Fibroblast of the aortic adventitia (primary cell): ENCODE measurements at regions not wholly inside any gene's neighbourhood (a gene's known extent, or its start where the extent isn't known, plus 50 kb on each side); places are given as distances from the start of the nearest gene placed in this dataset.
A peak's percentile ranks its signal among the peaks of the same experiment; 100 is the strongest.

Experiments used
- DNase-seq: peaks from one replicate; pipeline ENCODE4 v3.0.0-alpha.2; 2010; ENCODE audit warnings: low read depth
- H3K4me3 ChIP-seq: 2 replicates; pipeline ENCODE4 v1.5.1; 2011; ENCODE audit warnings: low read depth, mild to moderate bottlenecking, control low read depth, low read length, moderate library complexity
- TF ChIP-seq, protein P1 (sequence below): IDR thresholded peaks from 2 replicates; pipeline ENCODE4 v1.5.1; 2011; ENCODE audit warnings: mild to moderate bottlenecking, low read length, control low read depth, inconsistent platforms; ENCODE audit not compliant: insufficient read depth

DNA sequence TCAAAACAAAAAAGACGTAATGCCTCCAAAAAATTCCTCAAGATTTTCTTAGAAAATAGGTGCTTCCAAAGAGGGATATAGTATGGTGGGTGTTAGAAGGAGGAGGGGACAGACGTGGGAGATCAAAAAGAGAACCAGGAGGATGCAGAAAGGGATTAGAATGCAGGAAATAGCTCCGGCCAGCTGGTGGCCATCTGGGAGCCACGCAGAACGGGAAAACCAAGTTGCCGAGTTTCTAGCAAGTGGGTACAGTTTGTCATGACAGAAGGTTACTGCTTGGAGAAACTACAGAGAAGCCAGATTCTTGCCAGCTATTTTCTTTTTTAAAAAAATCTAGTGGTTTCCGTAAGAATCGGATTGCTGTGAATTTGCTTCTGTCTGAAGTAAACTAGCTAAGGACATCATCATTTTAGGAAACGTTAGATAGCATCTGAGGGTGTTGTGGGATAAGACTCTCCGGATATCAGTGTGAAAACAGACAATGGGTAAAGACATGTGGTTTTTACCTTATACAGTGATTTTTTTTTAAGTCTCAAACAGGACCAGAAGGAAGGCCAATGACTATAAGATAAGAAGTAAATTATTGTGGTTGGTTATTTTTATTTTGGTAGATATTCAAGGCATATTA, 104.9 kb downstream of the HSPH1 start:
- peak; percentile 25 for DNase-seq
- TF ChIP-seq, protein P1, sequence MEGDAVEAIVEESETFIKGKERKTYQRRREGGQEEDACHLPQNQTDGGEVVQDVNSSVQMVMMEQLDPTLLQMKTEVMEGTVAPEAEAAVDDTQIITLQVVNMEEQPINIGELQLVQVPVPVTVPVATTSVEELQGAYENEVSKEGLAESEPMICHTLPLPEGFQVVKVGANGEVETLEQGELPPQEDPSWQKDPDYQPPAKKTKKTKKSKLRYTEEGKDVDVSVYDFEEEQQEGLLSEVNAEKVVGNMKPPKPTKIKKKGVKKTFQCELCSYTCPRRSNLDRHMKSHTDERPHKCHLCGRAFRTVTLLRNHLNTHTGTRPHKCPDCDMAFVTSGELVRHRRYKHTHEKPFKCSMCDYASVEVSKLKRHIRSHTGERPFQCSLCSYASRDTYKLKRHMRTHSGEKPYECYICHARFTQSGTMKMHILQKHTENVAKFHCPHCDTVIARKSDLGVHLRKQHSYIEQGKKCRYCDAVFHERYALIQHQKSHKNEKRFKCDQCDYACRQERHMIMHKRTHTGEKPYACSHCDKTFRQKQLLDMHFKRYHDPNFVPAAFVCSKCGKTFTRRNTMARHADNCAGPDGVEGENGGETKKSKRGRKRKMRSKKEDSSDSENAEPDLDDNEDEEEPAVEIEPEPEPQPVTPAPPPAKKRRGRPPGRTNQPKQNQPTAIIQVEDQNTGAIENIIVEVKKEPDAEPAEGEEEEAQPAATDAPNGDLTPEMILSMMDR = peak; percentile 13
- no peak overlapping the region for H3K4me3 ChIP-seq

DNA sequence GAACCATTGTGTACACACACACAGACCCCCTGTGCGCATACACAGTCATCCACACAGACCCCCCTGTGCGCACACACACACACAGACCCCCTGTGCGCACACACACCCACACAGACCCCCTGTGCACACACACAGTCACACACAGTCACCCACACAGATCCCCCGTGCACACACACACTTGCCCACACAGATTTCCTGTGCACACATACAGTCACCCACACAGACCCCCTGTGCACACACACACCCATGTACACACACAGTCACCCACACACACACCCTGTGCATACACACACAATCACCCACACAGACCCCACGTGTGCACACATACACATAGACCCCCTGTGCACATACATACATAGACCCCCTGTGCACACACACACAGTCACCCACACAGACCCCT, 106.1 kb downstream of the HSPH1 start:
- TF ChIP-seq, protein P1 = no peak
- H3K4me3 ChIP-seq = no peak overlapping the region
- no peak for DNase-seq

DNA sequence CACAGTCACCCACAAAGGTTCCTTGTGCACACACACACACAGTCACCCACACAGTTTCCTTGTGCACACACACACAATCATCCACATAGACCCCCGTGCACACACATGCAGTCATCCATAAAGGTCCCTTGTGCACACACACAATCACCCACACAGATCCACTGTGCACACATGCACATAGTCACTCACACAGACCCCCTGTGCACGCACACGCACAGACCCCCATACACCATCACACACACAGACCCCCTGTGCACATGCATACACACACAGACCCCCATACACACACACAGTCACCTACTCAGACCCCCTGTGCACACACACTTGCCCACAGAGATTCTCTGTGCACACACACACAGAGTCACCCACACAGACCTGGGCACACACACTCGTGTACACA, 107.1 kb downstream of the HSPH1 start:
- no peak overlapping the region for H3K4me3 ChIP-seq
- TF ChIP-seq, protein P1 = no peak
- no peak for DNase-seq

DNA sequence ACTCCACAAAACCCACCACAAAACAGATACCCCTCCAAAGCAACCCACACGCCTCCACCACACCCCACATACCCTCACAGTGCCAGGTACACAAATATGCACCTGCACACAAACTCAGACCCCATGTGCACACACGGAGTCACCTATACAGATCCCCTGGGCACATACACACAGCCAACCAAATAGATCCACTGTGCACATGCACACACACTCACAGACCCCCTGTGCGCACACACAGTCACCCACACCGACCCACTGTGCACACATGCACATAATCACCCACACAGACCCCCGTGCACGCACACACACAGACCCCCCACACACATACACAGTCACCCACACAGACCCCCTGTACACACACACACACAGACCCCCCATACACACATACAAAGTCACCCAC, 107.8 kb downstream of the HSPH1 start:
- no peak overlapping the region for H3K4me3 ChIP-seq
- no peak for DNase-seq
- TF ChIP-seq, protein P1 = no peak

DNA sequence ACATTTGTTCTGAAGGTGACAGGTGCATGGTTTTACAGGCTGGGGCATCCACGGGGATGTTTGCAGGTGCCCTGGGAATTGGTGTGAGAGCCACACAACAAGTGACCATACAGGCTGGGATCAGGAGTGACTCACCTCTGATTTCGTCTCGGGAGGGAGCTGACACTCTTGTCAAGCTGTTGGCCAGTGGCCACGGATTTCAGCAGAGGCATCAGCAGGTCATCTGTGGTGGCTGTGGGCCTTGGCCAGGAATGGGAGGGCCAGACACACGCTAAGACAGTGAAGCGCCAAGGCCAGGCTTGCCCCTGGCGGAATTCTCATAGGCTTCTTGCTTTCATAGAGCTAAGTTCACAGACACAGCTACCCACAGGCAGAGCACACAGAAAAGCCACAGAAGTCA, 108.6 kb downstream of the HSPH1 start:
- DNase-seq = no peak
- TF ChIP-seq, protein P1 = no peak
- no peak overlapping the region for H3K4me3 ChIP-seq

DNA sequence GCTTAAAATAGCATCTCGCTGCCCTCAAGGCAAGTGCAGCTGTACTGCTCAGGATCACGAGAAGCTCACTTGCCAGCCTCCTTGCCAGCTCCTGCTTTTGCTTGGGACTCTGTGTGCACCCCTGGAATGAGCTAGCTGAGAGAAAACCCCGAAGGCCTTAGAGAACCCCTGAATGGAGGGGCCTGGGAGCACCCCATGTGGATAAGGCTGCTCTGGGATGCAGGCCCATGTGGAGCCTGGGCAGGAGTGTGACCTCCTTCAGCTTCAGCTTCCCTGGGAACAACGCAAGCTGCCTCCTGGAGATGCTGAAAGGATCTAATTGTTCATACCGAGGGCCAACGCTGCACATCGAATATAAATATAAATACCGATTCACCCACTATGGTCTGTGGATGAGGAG, 109.2 kb downstream of the HSPH1 start:
- no peak for DNase-seq
- TF ChIP-seq, protein P1 = no peak
- H3K4me3 ChIP-seq = no peak overlapping the region

DNA sequence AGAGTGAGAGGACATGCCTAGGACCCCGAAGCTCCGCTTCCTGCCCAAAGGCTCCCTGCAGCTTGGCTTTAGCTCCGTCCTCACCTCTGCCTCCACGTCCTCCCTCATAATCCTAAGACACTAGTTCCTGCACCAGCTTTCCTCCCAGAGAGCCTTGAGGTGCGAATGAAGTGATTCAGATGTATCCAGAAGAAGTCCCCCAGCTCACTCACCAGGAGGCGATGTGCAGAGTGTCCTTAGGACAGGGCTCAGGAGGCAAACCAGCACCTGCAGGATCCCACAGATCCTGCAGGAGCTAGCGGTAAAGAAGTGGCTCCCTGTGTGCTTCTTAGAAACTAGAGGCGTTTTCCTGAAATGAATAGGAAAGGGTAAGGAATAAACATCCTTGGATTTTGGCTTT, 109.7 kb downstream of the HSPH1 start:
- DNase-seq = no peak
- no peak overlapping the region for H3K4me3 ChIP-seq
- TF ChIP-seq, protein P1 = no peak
